ENCODE measurements at regions not wholly inside any gene's neighbourhood (a gene's known extent, or its start where the extent isn't known, plus 50 kb on each side); places are given as distances from the start of the nearest gene placed in this dataset.

- no peak for DNase-seq
Measured at GRCh38 chr3:148604270-148605085, 93.2 kb upstream of the AGTR1 start.

GRCh38 chr3:148605521-148605920 lies 92.2 kb upstream of the AGTR1 start:
- DNase-seq, result no peak

- no peak for DNase-seq
Measured at GRCh38 chr3:148606979-148607378, 90.7 kb upstream of the AGTR1 start.

GRCh38 chr3:148607491-148607890 lies 90.2 kb upstream of the AGTR1 start:
- no peak for DNase-seq

- no peak for DNase-seq
Measured at GRCh38 chr3:148612278-148612677, 85.4 kb upstream of the AGTR1 start.

- no peak for DNase-seq
Measured at GRCh38 chr3:148615382-148615781, 82.3 kb upstream of the AGTR1 start.

- no peak for DNase-seq
Measured at GRCh38 chr3:148625095-148625736, 72.5 kb upstream of the AGTR1 start.

GRCh38 chr3:148625991-148626390 lies 71.7 kb upstream of the AGTR1 start:
- no peak for DNase-seq

GRCh38 chr3:148629006-148629405 lies 68.7 kb upstream of the AGTR1 start:
- DNase-seq, result no peak

GRCh38 chr3:148631124-148631903 lies 66.4 kb upstream of the AGTR1 start:
- DNase-seq, result no peak

- DNase-seq, result no peak
Measured at GRCh38 chr3:148641722-148642121, 56.0 kb upstream of the AGTR1 start.

GRCh38 chr3:148642214-148642613 lies 55.5 kb upstream of the AGTR1 start:
- DNase-seq, result no peak

- DNase-seq, result no peak
Measured at GRCh38 chr3:148642616-148643015, 55.1 kb upstream of the AGTR1 start.

GRCh38 chr3:148643389-148643840 lies 54.3 kb upstream of the AGTR1 start:
- DNase-seq, result no peak

GRCh38 chr3:148646126-148646665 lies 51.5 kb upstream of the AGTR1 start:
- no peak for DNase-seq

Data from islet precursor cell (in vitro differentiated cells).